ENCODE measurements at regions not wholly inside any gene's neighbourhood (a gene's known extent, or its start where the extent isn't known, plus 50 kb on each side); places are given as distances from the start of the nearest gene placed in this dataset.

DNA sequence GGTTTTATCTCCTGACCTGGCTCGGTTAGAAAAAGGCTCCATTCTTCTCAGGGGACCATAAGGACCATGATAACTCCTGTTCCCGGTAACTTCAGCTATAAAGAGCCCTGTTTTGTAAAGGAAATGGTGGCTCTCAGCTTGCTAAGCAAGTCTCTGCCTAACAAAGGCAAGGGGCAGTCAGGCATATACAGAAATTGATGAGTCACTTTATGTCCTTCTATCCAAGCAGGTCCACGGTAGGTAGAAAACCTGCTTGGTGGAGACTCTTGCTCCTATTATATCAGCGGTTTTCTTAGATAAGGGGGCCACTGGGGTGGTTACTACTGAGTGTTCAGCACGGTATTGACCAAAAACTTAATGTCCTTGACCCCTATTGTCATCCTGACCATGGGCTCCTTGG, 203.0 kb upstream of the KLF8 start:
- peaks cover 32% of the 10 kb centered on the region for H3K4me1 ChIP-seq (ENCODE audit: insufficient read depth, low read length, severe bottlenecking)
- TF ChIP-seq CTCF (IDR thresholded peaks at IDR 0.05; ENCODE audit: low read length) (no peak), EZH2 (IDR thresholded peaks at IDR 0.05; ENCODE audit: borderline replicate concordance, low read length) (no peak)
- H3K9me3 ChIP-seq (ENCODE audit: low read length) = no peaks in the 10 kb centered on the region
- H3K27ac ChIP-seq (ENCODE audit: low read depth, low read length, poor library complexity, severe bottlenecking) = no peak overlapping the region
- H2AFZ ChIP-seq (ENCODE audit: low read length) = no peak overlapping the region
- H3F3A ChIP-seq (ENCODE audit: insufficient read depth, low read length) = no peaks in the 10 kb centered on the region
- H3K9me2 ChIP-seq (ENCODE audit: low read depth, low read length) = no peaks in the 10 kb centered on the region
- H4K20me1 ChIP-seq (ENCODE audit: insufficient read depth, low read length) = no peaks in the 10 kb centered on the region
- no peaks in the 10 kb centered on the region for H3K79me2 ChIP-seq (ENCODE audit: insufficient read depth, low read length)
- H3K4me3 ChIP-seq (ENCODE audit: low read depth, low read length, poor library complexity, severe bottlenecking) = no peak overlapping the region
- no peak overlapping the region for H3K9ac ChIP-seq (ENCODE audit: low read length)
- H3K36me3 ChIP-seq (ENCODE audit: insufficient read depth, low read length) = no peaks in the 10 kb centered on the region
- H3K4me2 ChIP-seq (ENCODE audit: low read length) = no peak overlapping the region
- H3K27me3 ChIP-seq (ENCODE audit: insufficient read depth, low read length) = no peaks in the 10 kb centered on the region

DNA sequence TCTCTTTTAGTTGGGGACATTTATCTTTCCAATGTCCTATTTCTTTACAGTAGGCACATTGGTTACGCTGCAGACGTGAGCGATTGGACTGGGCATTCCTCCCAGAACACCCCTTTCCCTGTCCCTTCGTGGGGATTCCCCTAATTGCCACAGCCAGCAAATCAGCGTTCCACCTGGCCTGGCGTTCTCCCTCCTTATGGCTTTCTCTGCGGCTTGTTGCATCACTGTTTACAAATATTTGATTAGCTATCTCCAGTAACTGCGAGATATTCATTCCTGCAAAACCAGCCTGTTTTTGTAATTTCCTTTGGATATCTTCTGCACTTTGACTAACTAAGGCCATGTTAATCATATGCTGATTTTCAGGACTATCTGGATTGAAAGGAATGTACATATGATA, 202.5 kb upstream of the KLF8 start:
- Histone ChIP-seq H3K4me3 (ENCODE audit: low read depth, low read length, poor library complexity, severe bottlenecking) (no peak overlapping the region), H3K9me3 (ENCODE audit: low read length) (no peaks in the 10 kb centered on the region), H3K36me3 (ENCODE audit: insufficient read depth, low read length) (no peaks in the 10 kb centered on the region), H3K4me1 (ENCODE audit: insufficient read depth, low read length, severe bottlenecking) (peaks cover 27% of the 10 kb centered on the region), H3K4me2 (ENCODE audit: low read length) (no peak overlapping the region), H3K9me2 (ENCODE audit: low read depth, low read length) (no peaks in the 10 kb centered on the region), H3K27me3 (ENCODE audit: insufficient read depth, low read length) (no peaks in the 10 kb centered on the region), H3K27ac (ENCODE audit: low read depth, low read length, poor library complexity, severe bottlenecking) (no peak overlapping the region), H3K9ac (ENCODE audit: low read length) (no peak overlapping the region), H3F3A (ENCODE audit: insufficient read depth, low read length) (no peaks in the 10 kb centered on the region), H3K79me2 (ENCODE audit: insufficient read depth, low read length) (no peaks in the 10 kb centered on the region), H4K20me1 (ENCODE audit: insufficient read depth, low read length) (no peaks in the 10 kb centered on the region), H2AFZ (ENCODE audit: low read length) (no peak overlapping the region)
- TF ChIP-seq CTCF (IDR thresholded peaks at IDR 0.05; ENCODE audit: low read length) = no peak
- no peak for TF ChIP-seq EZH2 (IDR thresholded peaks at IDR 0.05; ENCODE audit: borderline replicate concordance, low read length)

DNA sequence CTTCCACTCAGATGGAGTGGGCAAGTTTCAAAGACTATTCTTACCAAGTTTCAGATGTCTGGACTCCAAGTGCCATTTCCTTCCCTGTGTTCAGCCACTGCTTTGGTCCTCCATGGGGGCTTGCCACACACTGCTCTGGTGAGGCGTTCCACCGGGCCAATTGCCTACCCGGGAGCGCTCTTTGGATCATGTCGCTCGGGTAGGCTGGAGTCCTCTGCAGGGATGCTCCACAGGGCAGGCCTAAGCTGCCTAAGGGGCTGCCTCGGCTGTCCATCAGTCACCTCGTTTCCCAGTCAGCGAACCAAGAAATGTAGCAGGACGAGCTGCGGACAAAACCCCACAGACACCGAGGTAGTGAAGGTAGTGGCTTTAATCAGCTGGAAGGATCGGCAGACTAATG, 200.7 kb upstream of the KLF8 start:
- no peaks in the 10 kb centered on the region for H3K27me3 ChIP-seq (ENCODE audit: insufficient read depth, low read length)
- H3K36me3 ChIP-seq (ENCODE audit: insufficient read depth, low read length) = no peaks in the 10 kb centered on the region
- TF ChIP-seq CTCF (IDR thresholded peaks at IDR 0.05; ENCODE audit: low read length) (no peak), EZH2 (IDR thresholded peaks at IDR 0.05; ENCODE audit: borderline replicate concordance, low read length) (no peak)
- no peak overlapping the region for H3K9ac ChIP-seq (ENCODE audit: low read length)
- H4K20me1 ChIP-seq (ENCODE audit: insufficient read depth, low read length) = no peaks in the 10 kb centered on the region
- H3K4me3 ChIP-seq (ENCODE audit: low read depth, low read length, poor library complexity, severe bottlenecking) = no peak overlapping the region
- no peaks in the 10 kb centered on the region for H3K79me2 ChIP-seq (ENCODE audit: insufficient read depth, low read length)
- H3K9me2 ChIP-seq (ENCODE audit: low read depth, low read length) = no peaks in the 10 kb centered on the region
- no peaks in the 10 kb centered on the region for H3K9me3 ChIP-seq (ENCODE audit: low read length)
- H3K4me2 ChIP-seq (ENCODE audit: low read length) = no peak overlapping the region
- H3F3A ChIP-seq (ENCODE audit: insufficient read depth, low read length) = no peaks in the 10 kb centered on the region
- no peak overlapping the region for H2AFZ ChIP-seq (ENCODE audit: low read length)
- H3K27ac ChIP-seq (ENCODE audit: low read depth, low read length, poor library complexity, severe bottlenecking) = no peak overlapping the region
- peaks cover 13% of the 10 kb centered on the region for H3K4me1 ChIP-seq (ENCODE audit: insufficient read depth, low read length, severe bottlenecking)

Measured in OCI-LY1 (cell line).